ENCODE measurements at regions not wholly inside any gene's neighbourhood (a gene's known extent, or its start where the extent isn't known, plus 50 kb on each side); places are given as distances from the start of the nearest gene placed in this dataset.

GRCh38 chr3:180282386-180282785 lies 245.6 kb upstream of the PEX5L start:
- Histone ChIP-seq H3K9ac (ENCODE audit: low read length) (no peak overlapping the region), H3K4me3 (ENCODE audit: low read depth, low read length) (no peak overlapping the region), H3K27me3 (ENCODE audit: control insufficient read depth, insufficient read depth, low read length) (no peaks in the 10 kb centered on the region), H3K36me3 (ENCODE audit: control insufficient read depth, insufficient read depth, low read length) (no peaks in the 10 kb centered on the region), H3K4me1 (ENCODE audit: control insufficient read depth, insufficient read depth, low read length) (no peaks in the 10 kb centered on the region), H3K9me3 (ENCODE audit: control insufficient read depth, insufficient read depth, low read depth, low read length) (no peaks in the 10 kb centered on the region), H3K27ac (ENCODE audit: low read depth, low read length) (no peak overlapping the region)

DNA sequence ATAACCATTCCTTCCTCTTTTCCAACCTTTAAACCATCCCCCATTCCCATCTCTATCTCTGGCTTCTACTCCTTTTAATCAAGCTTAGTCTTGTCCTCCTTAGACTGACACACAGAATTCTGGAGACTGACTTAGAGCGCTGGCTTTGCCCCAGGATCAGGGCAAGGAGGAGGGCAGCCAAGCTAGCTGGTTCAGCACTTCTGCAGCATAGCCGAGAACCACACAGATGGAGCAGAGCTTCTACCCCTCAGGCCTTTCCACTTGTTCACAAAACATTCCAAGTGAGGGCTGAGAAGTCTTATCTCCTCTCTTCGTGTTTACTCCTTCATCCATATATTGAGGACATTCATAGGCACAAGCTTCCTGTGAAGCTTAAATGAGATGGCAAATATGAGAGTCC lies 246.5 kb upstream of the PEX5L start:
- H3K4me1 ChIP-seq (ENCODE audit: control insufficient read depth, insufficient read depth, low read length), result no peaks in the 10 kb centered on the region
- no peaks in the 10 kb centered on the region for H3K36me3 ChIP-seq (ENCODE audit: control insufficient read depth, insufficient read depth, low read length)
- no peaks in the 10 kb centered on the region for H3K9me3 ChIP-seq (ENCODE audit: control insufficient read depth, insufficient read depth, low read depth, low read length)
- no peak overlapping the region for H3K4me3 ChIP-seq (ENCODE audit: low read depth, low read length)
- H3K9ac ChIP-seq (ENCODE audit: low read length), result no peak overlapping the region
- H3K27me3 ChIP-seq (ENCODE audit: control insufficient read depth, insufficient read depth, low read length), result no peaks in the 10 kb centered on the region
- no peak overlapping the region for H3K27ac ChIP-seq (ENCODE audit: low read depth, low read length)

GRCh38 chr3:180284331-180285110 lies 247.8 kb upstream of the PEX5L start:
- H3K9me3 ChIP-seq (ENCODE audit: control insufficient read depth, insufficient read depth, low read depth, low read length), result no peaks in the 10 kb centered on the region
- H3K9ac ChIP-seq (ENCODE audit: low read length), result no peak overlapping the region
- no peaks in the 10 kb centered on the region for H3K27me3 ChIP-seq (ENCODE audit: control insufficient read depth, insufficient read depth, low read length)
- H3K4me3 ChIP-seq (ENCODE audit: low read depth, low read length), result no peak overlapping the region
- H3K36me3 ChIP-seq (ENCODE audit: control insufficient read depth, insufficient read depth, low read length), result no peaks in the 10 kb centered on the region
- no peaks in the 10 kb centered on the region for H3K4me1 ChIP-seq (ENCODE audit: control insufficient read depth, insufficient read depth, low read length)
- H3K27ac ChIP-seq (ENCODE audit: low read depth, low read length), result no peak overlapping the region

DNA sequence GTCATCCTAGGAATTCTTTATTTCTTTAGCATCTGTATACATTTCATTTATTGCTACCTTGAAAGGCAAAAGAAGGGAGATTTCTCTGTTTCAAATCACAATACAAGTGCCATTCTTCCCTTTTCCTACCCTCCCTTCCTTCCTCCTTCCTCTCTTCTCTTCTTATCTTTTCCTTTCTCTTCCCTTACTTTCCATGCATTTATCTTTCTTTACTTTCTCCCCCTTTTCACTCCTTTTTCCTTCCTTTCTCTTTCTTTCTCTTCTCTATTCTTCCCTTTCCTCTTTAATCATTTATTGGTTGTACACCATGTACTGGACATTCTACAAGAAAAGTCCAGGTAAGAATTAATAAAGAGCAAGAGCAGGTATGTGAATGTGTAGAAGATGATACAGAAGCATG lies 251.0 kb upstream of the PEX5L start:
- Histone ChIP-seq H3K4me1 (ENCODE audit: control insufficient read depth, insufficient read depth, low read length) (no peaks in the 10 kb centered on the region), H3K27ac (ENCODE audit: low read depth, low read length) (no peak overlapping the region), H3K4me3 (ENCODE audit: low read depth, low read length) (no peak overlapping the region), H3K27me3 (ENCODE audit: control insufficient read depth, insufficient read depth, low read length) (no peaks in the 10 kb centered on the region), H3K9ac (ENCODE audit: low read length) (no peak overlapping the region), H3K36me3 (ENCODE audit: control insufficient read depth, insufficient read depth, low read length) (no peaks in the 10 kb centered on the region), H3K9me3 (ENCODE audit: control insufficient read depth, insufficient read depth, low read depth, low read length) (no peaks in the 10 kb centered on the region)

DNA sequence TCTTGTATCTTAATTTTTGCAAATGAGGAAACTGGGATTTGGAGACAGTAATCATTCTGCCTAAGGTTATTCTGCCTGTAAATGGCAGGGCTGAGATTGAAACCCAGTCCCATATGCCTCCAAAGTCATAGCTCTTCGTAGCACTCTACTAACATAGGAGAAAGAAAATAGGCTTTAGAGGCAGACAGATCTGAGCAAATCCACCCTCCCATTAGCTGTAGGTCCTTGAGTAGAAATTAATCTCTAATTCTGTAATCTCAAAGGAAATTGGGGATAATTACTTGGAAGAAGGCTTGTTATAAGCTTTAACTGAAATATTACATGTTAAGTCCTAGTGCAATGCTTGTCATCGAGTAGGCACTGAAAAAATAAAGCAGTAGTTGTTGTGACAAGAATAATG lies 252.1 kb upstream of the PEX5L start:
- Histone ChIP-seq H3K9ac (ENCODE audit: low read length) (no peak overlapping the region), H3K36me3 (ENCODE audit: control insufficient read depth, insufficient read depth, low read length) (no peaks in the 10 kb centered on the region), H3K27ac (ENCODE audit: low read depth, low read length) (no peak overlapping the region), H3K4me1 (ENCODE audit: control insufficient read depth, insufficient read depth, low read length) (no peaks in the 10 kb centered on the region), H3K27me3 (ENCODE audit: control insufficient read depth, insufficient read depth, low read length) (no peaks in the 10 kb centered on the region), H3K4me3 (ENCODE audit: low read depth, low read length) (no peak overlapping the region), H3K9me3 (ENCODE audit: control insufficient read depth, insufficient read depth, low read depth, low read length) (no peaks in the 10 kb centered on the region)

GRCh38 chr3:180290300-180290699 lies 253.6 kb upstream of the PEX5L start:
- H3K9ac ChIP-seq (ENCODE audit: low read length), result no peak overlapping the region
- no peaks in the 10 kb centered on the region for H3K27me3 ChIP-seq (ENCODE audit: control insufficient read depth, insufficient read depth, low read length)
- no peak overlapping the region for H3K27ac ChIP-seq (ENCODE audit: low read depth, low read length)
- no peaks in the 10 kb centered on the region for H3K4me1 ChIP-seq (ENCODE audit: control insufficient read depth, insufficient read depth, low read length)
- H3K4me3 ChIP-seq (ENCODE audit: low read depth, low read length), result no peak overlapping the region
- no peaks in the 10 kb centered on the region for H3K36me3 ChIP-seq (ENCODE audit: control insufficient read depth, insufficient read depth, low read length)
- H3K9me3 ChIP-seq (ENCODE audit: control insufficient read depth, insufficient read depth, low read depth, low read length), result no peaks in the 10 kb centered on the region

DNA sequence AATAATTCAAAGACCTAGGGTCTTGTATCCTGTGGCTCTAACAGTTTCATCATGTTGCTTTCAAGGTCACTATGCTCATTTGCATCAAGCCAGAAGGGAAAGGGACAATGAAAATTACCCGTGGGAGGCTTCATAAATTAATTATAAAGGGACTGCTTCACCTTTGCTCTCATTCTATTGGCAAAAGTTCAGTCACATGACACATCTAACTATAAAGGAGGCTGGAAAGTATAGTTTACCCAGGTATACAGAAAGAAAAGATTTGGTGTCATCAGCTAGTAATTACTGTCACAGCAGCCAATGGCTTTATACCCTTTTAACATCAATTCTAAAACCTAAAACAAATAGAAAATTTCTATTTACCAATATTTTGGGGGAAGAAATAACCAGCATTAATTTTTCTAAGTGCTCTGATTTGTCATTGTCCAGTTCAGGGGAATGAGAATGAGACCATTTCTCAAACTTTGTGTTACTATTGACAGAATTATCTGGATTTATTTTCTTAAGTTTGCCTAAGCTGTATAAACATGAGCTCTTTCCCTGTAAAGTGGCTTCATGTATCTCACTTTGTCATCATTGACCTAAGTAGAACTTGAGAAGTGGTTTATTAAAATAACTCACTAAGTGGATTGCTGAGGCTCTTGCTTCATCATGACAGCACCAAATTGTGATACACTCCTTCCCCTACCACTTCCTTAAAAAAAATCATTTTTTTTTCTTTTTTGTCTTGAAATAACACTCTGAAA lies 257.7 kb upstream of the PEX5L start:
- H3K36me3 ChIP-seq (ENCODE audit: control insufficient read depth, insufficient read depth, low read length), result no peaks in the 10 kb centered on the region
- no peaks in the 10 kb centered on the region for H3K27me3 ChIP-seq (ENCODE audit: control insufficient read depth, insufficient read depth, low read length)
- no peaks in the 10 kb centered on the region for H3K4me1 ChIP-seq (ENCODE audit: control insufficient read depth, insufficient read depth, low read length)
- H3K27ac ChIP-seq (ENCODE audit: low read depth, low read length), result no peak overlapping the region
- no peak overlapping the region for H3K4me3 ChIP-seq (ENCODE audit: low read depth, low read length)
- no peak overlapping the region for H3K9ac ChIP-seq (ENCODE audit: low read length)
- no peaks in the 10 kb centered on the region for H3K9me3 ChIP-seq (ENCODE audit: control insufficient read depth, insufficient read depth, low read depth, low read length)

DNA sequence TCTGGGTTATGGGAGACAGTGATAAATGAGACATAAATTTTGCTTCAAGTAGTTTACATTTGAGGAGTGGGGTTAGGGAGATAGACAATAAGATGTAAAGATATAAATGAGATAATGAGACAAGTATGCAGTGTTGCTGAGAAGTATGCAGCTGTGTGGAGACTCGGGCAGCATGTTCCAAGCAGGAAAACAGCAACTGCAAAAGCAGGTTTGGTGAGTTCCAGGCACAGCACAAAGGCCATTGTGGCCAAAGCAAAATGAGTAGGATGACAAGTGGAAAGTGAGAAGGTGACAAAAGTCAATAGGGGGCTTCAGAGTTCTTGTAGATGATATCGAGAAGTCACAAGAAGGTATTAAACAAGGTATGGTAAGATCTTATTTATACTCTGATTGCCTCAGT lies 259.1 kb upstream of the PEX5L start:
- Histone ChIP-seq H3K9ac (ENCODE audit: low read length) (no peak overlapping the region), H3K27ac (ENCODE audit: low read depth, low read length) (no peak overlapping the region), H3K4me3 (ENCODE audit: low read depth, low read length) (no peak overlapping the region), H3K27me3 (ENCODE audit: control insufficient read depth, insufficient read depth, low read length) (no peaks in the 10 kb centered on the region), H3K36me3 (ENCODE audit: control insufficient read depth, insufficient read depth, low read length) (no peaks in the 10 kb centered on the region), H3K4me1 (ENCODE audit: control insufficient read depth, insufficient read depth, low read length) (no peaks in the 10 kb centered on the region), H3K9me3 (ENCODE audit: control insufficient read depth, insufficient read depth, low read depth, low read length) (no peaks in the 10 kb centered on the region)

GRCh38 chr3:180296971-180297370 lies 260.2 kb upstream of the PEX5L start:
- no peak overlapping the region for H3K4me3 ChIP-seq (ENCODE audit: low read depth, low read length)
- H3K27me3 ChIP-seq (ENCODE audit: control insufficient read depth, insufficient read depth, low read length), result no peaks in the 10 kb centered on the region
- H3K36me3 ChIP-seq (ENCODE audit: control insufficient read depth, insufficient read depth, low read length), result no peaks in the 10 kb centered on the region
- no peaks in the 10 kb centered on the region for H3K4me1 ChIP-seq (ENCODE audit: control insufficient read depth, insufficient read depth, low read length)
- H3K9me3 ChIP-seq (ENCODE audit: control insufficient read depth, insufficient read depth, low read depth, low read length), result no peaks in the 10 kb centered on the region
- H3K27ac ChIP-seq (ENCODE audit: low read depth, low read length), result no peak overlapping the region
- no peak overlapping the region for H3K9ac ChIP-seq (ENCODE audit: low read length)

GRCh38 chr3:180306155-180306554 lies 269.4 kb upstream of the PEX5L start:
- Histone ChIP-seq H3K27me3 (ENCODE audit: control insufficient read depth, insufficient read depth, low read length) (no peaks in the 10 kb centered on the region), H3K36me3 (ENCODE audit: control insufficient read depth, insufficient read depth, low read length) (no peaks in the 10 kb centered on the region), H3K27ac (ENCODE audit: low read depth, low read length) (no peak overlapping the region), H3K4me1 (ENCODE audit: control insufficient read depth, insufficient read depth, low read length) (no peaks in the 10 kb centered on the region), H3K4me3 (ENCODE audit: low read depth, low read length) (no peak overlapping the region), H3K9ac (ENCODE audit: low read length) (no peak overlapping the region), H3K9me3 (ENCODE audit: control insufficient read depth, insufficient read depth, low read depth, low read length) (no peaks in the 10 kb centered on the region)

DNA sequence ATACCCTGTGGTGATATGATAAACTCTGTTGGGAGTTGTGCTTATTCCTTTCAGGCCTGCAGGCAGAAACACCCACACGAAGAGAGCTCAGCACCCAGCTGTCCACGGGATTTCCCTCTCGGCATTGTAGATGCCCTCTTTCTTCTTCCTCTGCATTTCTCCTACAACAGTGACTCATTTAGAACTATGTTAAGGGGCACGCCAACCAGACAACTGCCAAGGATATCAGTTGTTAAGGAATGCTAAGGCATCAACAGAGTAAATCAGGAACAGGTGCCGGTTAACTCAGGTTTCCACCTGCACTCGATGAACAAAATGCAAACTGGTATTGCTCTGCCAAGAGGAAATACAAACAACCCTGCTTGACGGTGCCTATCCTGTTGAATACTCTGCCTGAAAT lies 270.0 kb upstream of the PEX5L start:
- Histone ChIP-seq H3K36me3 (ENCODE audit: control insufficient read depth, insufficient read depth, low read length) (no peaks in the 10 kb centered on the region), H3K27me3 (ENCODE audit: control insufficient read depth, insufficient read depth, low read length) (no peaks in the 10 kb centered on the region), H3K9ac (ENCODE audit: low read length) (no peak overlapping the region), H3K27ac (ENCODE audit: low read depth, low read length) (no peak overlapping the region), H3K4me3 (ENCODE audit: low read depth, low read length) (no peak overlapping the region), H3K4me1 (ENCODE audit: control insufficient read depth, insufficient read depth, low read length) (no peaks in the 10 kb centered on the region), H3K9me3 (ENCODE audit: control insufficient read depth, insufficient read depth, low read depth, low read length) (no peaks in the 10 kb centered on the region)

Data from HUES6 (cell line).